BJ (cell line): ENCODE measurements at regions not wholly inside any gene's neighbourhood (a gene's known extent, or its start where the extent isn't known, plus 50 kb on each side); places are given as distances from the start of the nearest gene placed in this dataset.

Experiments used
- CTCF ChIA-PET: fragments of 350-600 bp; formaldehyde crosslinking; extraction: SDS; loops from one replicate; lab custom pipeline; 2021; ENCODE audit warnings: antibody characterized with exemption, inconsistent platforms; lab: Yijun Ruan, JAX
- POLR2A ChIA-PET: fragments of 300-600 bp; sonication (Branson Sonifier 250); formaldehyde crosslinking; extraction: SDS; loops from one replicate; lab custom pipeline; 2021; ENCODE audit warnings: antibody characterized with exemption; lab: Charles Lee
- DNase-seq: peaks from one replicate; pipeline ENCODE4 v3.0.0-alpha.2; 2011; ENCODE audit warnings: low read depth
- H3K27me3 ChIP-seq: 2 replicates; pipeline ENCODE4 v1.6.0; 2011; ENCODE audit warnings: low read length; ENCODE audit not compliant: control insufficient read depth, insufficient read depth
- H3K36me3 ChIP-seq: 2 replicates; pipeline ENCODE4 v1.5.1; 2011; ENCODE audit warnings: low read length; ENCODE audit not compliant: control insufficient read depth, insufficient read depth
- H3K4me3 ChIP-seq: 2 replicates; pipeline ENCODE4 v1.5.1; 2011; ENCODE audit warnings: low read depth, mild to moderate bottlenecking, control low read depth, low read length
- TF ChIP-seq, protein P1 (sequence below): IDR thresholded peaks from 2 replicates; pipeline ENCODE4 v1.5.1; 2011; ENCODE audit warnings: low read depth, mild to moderate bottlenecking, control low read depth, inconsistent platforms, low read length, moderate library complexity; ENCODE audit not compliant: insufficient read depth

DNA sequence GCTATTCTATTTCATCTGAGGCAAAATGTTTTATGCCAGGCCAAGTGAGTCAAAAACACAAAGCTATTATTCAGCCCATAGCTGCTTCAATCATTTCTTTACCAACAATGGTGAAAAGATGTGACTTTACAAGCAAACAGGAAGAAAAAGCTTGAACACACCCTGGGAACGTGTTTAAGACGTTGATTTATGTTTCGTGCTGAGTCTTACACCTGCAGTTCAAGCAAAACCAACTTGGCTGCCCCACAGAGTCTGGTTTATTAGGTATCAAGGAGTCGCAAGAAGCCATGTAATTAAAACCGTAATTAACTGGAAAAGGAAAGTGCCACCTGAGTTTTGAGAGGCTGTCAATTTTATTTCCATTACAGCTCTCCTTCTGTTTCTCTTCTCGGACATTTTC lies 295.5 kb downstream of the MEIS1 start:
- Histone ChIP-seq H3K4me3 (no peak overlapping the region), H3K27me3 (no peaks in the 10 kb centered on the region), H3K36me3 (no peaks in the 10 kb centered on the region)
- CTCF ChIA-PET: no interaction called here
- POLR2A ChIA-PET: no interaction called here
- no peak for DNase-seq
- TF ChIP-seq, protein P1, sequence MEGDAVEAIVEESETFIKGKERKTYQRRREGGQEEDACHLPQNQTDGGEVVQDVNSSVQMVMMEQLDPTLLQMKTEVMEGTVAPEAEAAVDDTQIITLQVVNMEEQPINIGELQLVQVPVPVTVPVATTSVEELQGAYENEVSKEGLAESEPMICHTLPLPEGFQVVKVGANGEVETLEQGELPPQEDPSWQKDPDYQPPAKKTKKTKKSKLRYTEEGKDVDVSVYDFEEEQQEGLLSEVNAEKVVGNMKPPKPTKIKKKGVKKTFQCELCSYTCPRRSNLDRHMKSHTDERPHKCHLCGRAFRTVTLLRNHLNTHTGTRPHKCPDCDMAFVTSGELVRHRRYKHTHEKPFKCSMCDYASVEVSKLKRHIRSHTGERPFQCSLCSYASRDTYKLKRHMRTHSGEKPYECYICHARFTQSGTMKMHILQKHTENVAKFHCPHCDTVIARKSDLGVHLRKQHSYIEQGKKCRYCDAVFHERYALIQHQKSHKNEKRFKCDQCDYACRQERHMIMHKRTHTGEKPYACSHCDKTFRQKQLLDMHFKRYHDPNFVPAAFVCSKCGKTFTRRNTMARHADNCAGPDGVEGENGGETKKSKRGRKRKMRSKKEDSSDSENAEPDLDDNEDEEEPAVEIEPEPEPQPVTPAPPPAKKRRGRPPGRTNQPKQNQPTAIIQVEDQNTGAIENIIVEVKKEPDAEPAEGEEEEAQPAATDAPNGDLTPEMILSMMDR: no peak

DNA sequence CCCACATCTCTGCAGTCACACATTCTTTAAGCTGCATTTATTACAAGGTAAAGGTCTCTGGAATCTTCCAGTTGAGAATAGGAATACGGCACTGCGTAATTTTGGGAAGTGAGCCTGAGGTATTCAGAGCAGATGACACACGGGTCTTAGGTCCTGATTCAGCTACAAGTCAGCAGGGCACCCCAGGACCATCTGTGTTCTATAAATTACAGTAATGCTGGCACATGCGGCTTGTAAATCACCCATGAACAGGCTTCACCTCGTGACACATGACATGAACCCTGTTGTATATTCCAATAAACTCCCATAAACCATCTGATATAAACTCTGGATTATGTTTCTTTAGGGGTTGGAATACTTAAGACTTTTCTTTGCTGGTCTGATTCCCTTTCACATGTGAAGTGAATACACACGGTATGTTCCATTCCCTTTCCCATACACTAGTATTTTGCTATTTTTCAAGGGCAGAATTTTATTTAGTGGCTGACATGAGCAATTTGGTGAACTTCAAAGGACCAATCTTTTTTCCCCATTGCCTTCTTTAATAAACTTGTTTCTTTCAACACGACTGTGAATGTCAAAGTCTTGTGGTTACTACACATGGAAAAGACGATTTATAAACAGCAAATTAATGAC lies 298.6 kb downstream of the MEIS1 start:
- Histone ChIP-seq H3K36me3 (no peaks in the 10 kb centered on the region), H3K4me3 (no peak overlapping the region), H3K27me3 (no peaks in the 10 kb centered on the region)
- TF ChIP-seq, protein P1: no peak
- ChIA-PET CTCF (interaction anchor here (0.5 to 1.2 kb wide), 2 partner anchors 16 to 1221 kb away, joined by 3 read pairs; no protein-coding TSS in a partner anchor), POLR2A (no interaction called here)
- DNase-seq: no peak

DNA sequence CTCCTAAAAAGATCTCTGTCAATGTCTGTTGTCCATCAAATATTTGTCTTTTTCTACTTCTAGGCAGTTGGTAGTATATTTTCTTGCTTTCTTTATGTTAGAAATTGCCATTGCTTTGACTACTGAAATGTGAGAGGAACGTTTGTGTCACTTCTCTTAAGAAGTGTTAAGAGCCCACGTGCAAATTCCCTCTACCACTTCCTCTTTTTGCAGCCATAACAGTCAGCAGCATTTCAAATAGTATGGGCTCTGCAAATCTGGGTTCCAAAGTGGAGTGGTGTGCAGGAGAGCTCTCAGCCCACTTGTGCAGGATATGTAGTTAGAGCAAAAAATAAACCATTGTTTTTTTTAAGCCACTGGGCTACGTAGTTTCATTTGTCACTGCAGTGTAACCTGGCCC lies 314.0 kb downstream of the MEIS1 start:
- no peak for DNase-seq
- H3K36me3 ChIP-seq: no peaks in the 10 kb centered on the region
- no peak overlapping the region for H3K4me3 ChIP-seq
- ChIA-PET POLR2A (no interaction called here), CTCF (no interaction called here)
- no peaks in the 10 kb centered on the region for H3K27me3 ChIP-seq
- TF ChIP-seq, protein P1: no peak

DNA sequence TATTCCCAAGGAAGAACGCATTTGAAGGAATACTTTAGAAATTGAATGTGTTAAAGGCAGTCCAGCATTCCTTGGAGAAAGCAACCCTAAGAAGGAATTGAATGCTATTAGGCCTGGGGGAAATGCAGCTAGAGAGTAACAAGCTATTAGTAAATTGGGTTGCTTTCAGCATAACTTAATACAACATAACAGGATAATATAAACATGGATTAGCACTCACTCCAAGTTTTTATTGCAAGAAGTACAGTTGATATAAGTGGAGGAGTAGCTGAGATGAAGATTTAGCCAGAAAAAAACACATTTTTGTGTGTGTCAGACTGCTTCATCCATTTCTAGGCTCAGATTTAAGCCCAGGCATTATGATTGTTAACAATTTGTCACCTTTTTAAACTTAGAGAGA lies 314.6 kb downstream of the MEIS1 start:
- no peaks in the 10 kb centered on the region for H3K36me3 ChIP-seq
- TF ChIP-seq, protein P1: no peak

DNA sequence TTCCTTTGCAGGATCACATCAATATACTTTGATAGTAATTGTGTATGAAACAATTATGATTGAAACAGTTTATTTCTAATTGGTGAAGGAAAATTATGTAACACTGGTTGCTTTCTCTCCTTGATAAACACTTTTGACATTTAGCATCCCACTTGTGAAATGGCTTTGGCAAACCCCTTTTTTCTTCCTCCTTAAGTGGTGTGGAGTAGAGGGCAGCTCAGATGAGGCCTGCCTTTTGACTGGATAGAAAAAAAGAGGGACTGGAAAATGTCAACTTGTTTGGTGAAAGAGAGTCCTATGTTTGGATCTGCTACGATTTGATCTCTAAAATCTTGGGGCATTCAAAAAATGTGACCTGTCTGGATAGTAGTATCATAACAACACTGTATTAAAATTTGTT lies 318.3 kb downstream of the MEIS1 start:
- ChIA-PET CTCF (no interaction called here), POLR2A (no interaction called here)
- Histone ChIP-seq H3K4me3 (no peak overlapping the region), H3K27me3 (no peaks in the 10 kb centered on the region), H3K36me3 (no peaks in the 10 kb centered on the region)
- TF ChIP-seq, protein P1: no peak
- DNase-seq: no peak

More for the DNA sequence above, 314.6 kb downstream of the MEIS1 start:
- no peak for DNase-seq
- ChIA-PET CTCF (no interaction called here), POLR2A (no interaction called here)
- Histone ChIP-seq H3K4me3 (no peak overlapping the region), H3K27me3 (no peaks in the 10 kb centered on the region)
